ENCODE measurements at regions not wholly inside any gene's neighbourhood (a gene's known extent, or its start where the extent isn't known, plus 50 kb on each side); places are given as distances from the start of the nearest gene placed in this dataset.
A peak's percentile ranks its signal among the peaks of the same experiment; 100 is the strongest.

- Mint-ChIP-seq H3K27me3 (peaks cover 15 to 25% of the 10 kb centered on the region in 2 donors), H3K36me3 (no peaks in the 10 kb centered on the region), H3K9me3 (no peaks in the 10 kb centered on the region), H3K4me3 (no peak overlapping the region), H3K27ac (no peak overlapping the region), H3K4me1 (peaks cover 0 to 2% of the 10 kb centered on the region in 2 donors)
- ATAC-seq (replicated peaks) (no peak), DNase-seq (no peak)
These were observed 142.1 kb upstream of the MLN start for GRCh38 chr6:33945931-33946330.

DNA sequence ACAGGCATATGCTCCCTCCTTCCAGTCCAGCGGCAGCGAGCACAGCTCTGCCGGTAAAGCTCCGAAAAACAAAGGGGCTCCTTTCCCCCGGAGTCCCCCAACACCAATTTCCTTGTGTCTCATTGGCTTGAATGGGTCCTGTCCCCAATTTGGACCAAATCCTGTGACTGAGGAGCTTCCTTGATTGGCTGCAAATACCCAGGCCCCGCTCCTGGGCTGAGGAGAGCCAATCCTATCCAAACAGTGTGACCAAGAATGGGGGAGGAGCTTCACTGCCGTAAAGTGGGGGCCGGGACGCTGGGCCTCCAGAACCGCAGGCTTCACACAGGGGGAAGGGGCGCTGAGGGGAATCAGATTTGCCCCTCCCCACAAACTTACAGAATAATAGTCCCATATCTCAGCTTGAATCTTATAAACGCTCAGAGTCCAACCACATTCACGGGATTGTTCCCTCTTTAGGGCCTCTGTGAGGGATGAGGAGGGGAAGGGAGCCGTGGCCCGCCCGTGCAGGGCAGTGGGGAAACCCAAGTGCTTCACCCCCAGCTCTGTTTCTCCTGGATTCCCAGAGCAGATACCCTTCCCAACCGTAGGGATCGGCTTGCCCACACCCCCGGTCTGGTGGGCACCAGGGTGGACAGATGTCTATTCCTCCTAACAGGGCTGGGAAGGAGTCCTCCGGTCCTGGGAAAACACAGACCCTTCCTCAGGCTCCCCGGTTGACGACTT is 141.0 kb upstream of the MLN start:
- Mint-ChIP-seq H3K9me3 (no peaks in the 10 kb centered on the region), H3K4me1 (no peaks in the 10 kb centered on the region), H3K27me3 (peaks cover 15 to 25% of the 10 kb centered on the region in 2 donors), H3K27ac (no peak overlapping the region), H3K4me3 (no peak overlapping the region), H3K36me3 (no peaks in the 10 kb centered on the region)
- DNase-seq (no peak), ATAC-seq (replicated peaks) (no peak)

GRCh38 chr6:33936886-33937285 is 133.1 kb upstream of the MLN start:
- no peak for ATAC-seq (replicated peaks)
- no peak overlapping the region for H3K27ac Mint-ChIP-seq
- peaks cover 0 to 5% of the 10 kb centered on the region in 2 donors for H3K4me1 Mint-ChIP-seq
- no peak overlapping the region for H3K4me3 Mint-ChIP-seq
- no peaks in the 10 kb centered on the region for H3K36me3 Mint-ChIP-seq
- peaks cover 10 to 28% of the 10 kb centered on the region in 2 donors for H3K27me3 Mint-ChIP-seq
- H3K9me3 Mint-ChIP-seq, result no peaks in the 10 kb centered on the region
- DNase-seq, result no peak

DNA sequence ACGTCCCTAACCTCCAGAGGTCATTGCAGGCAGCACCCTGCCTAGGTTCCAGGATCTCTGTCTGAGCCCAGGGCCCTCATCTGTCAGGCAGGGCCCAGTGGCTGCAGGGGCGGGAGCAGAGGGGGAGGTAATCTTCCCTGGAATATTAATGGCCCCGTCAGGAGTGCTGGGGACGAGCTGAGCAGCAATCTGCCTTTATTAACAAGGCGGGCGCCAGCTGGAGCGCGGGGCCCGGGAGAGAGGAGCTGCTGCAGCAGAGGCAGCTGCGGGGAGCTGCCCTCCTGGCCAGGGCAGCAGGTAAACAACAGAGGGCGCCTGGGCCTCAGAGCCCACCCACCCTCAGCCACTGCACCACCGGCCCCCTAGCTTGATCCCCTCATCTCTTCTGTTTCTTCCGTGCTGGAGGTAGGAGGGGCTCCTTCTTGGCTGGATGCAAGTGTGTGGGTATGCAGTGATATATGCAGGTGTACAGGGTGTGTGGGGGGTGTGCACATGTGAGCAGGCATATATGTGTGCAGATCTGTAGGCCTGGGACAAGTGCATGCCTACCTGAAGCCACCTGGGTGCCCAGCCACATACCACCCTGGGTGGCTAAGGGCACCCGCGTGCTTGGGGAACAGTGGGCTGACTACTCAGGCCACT is 131.8 kb upstream of the MLN start:
- H3K9me3 Mint-ChIP-seq, result no peaks in the 10 kb centered on the region
- DNase-seq, result no peak
- ATAC-seq (replicated peaks), result no peak
- peaks cover 11 to 35% of the 10 kb centered on the region in 2 donors for H3K27me3 Mint-ChIP-seq
- H3K36me3 Mint-ChIP-seq, result no peaks in the 10 kb centered on the region
- H3K27ac Mint-ChIP-seq, result no peak overlapping the region
- H3K4me1 Mint-ChIP-seq, result peaks cover 5 to 10% of the 10 kb centered on the region in 2 donors
- no peak overlapping the region for H3K4me3 Mint-ChIP-seq

- ATAC-seq (replicated peaks), result no peak
- Mint-ChIP-seq H3K4me1 (peaks cover 11 to 15% of the 10 kb centered on the region in 2 donors), H3K4me3 (no peak overlapping the region), H3K27ac (no peak overlapping the region), H3K36me3 (no peaks in the 10 kb centered on the region), H3K27me3 (peaks cover 13 to 36% of the 10 kb centered on the region in 2 donors), H3K9me3 (no peaks in the 10 kb centered on the region)
- DNase-seq, result no peak
These were observed 131.0 kb upstream of the MLN start for GRCh38 chr6:33934731-33935270.

DNA sequence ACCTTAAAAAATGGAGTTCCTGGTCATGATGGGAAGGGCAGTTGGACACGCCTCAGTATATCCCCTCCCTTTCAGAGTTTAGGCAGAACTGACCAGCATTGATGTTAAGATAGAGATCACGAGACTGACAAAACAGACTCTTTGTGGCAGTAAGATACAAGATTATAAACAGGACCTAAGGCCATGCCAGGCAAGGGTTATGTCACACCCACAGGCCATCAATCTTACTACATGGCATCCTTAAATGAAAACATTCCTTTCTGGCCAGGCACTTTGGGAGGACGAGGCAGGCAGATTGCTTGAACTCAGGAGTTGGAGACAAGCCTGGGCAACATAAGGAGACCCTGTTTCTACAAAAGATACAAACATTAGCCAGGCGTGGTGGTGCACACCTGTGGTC is 129.3 kb upstream of the MLN start:
- Mint-ChIP-seq H3K4me3 (no peak overlapping the region), H3K4me1 (peaks cover 17% of the 10 kb centered on the region in 2 donors), H3K27me3 (peaks cover 7 to 21% of the 10 kb centered on the region in 2 donors), H3K27ac (no peak overlapping the region), H3K9me3 (peaks cover 0 to 1% of the 10 kb centered on the region in 2 donors), H3K36me3 (no peaks in the 10 kb centered on the region)
- ATAC-seq (replicated peaks) (no peak), DNase-seq (no peak)

GRCh38 chr6:33931799-33932198 is 128.0 kb upstream of the MLN start:
- DNase-seq (no peak), ATAC-seq (replicated peaks) (no peak)
- H3K9me3 Mint-ChIP-seq, result peaks cover 0 to 1% of the 10 kb centered on the region in 2 donors
- peaks cover 17% of the 10 kb centered on the region in 2 donors for H3K4me1 Mint-ChIP-seq
- no peaks in the 10 kb centered on the region for H3K36me3 Mint-ChIP-seq
- no peak overlapping the region for H3K27ac Mint-ChIP-seq
- peaks cover 7 to 20% of the 10 kb centered on the region in 2 donors for H3K27me3 Mint-ChIP-seq
- no peak overlapping the region for H3K4me3 Mint-ChIP-seq

- H3K4me3 Mint-ChIP-seq, result peak overlapping the region in 1 of 2 donors; percentile 33
- peak overlapping the region; percentile 84 for H3K27ac Mint-ChIP-seq
- DNase-seq (peak; percentile 24), ATAC-seq (replicated peaks) (peak; percentile 84 to 85)
- H3K4me1 Mint-ChIP-seq, result peaks cover 11 to 17% of the 10 kb centered on the region in 2 donors
- no peaks in the 10 kb centered on the region for H3K36me3 Mint-ChIP-seq
- H3K27me3 Mint-ChIP-seq, result peaks cover 10 to 20% of the 10 kb centered on the region in 2 donors
- H3K9me3 Mint-ChIP-seq, result peaks cover 0 to 1% of the 10 kb centered on the region in 2 donors
These were observed 125.9 kb upstream of the MLN start for GRCh38 chr6:33929575-33930288.

GRCh38 chr6:33927616-33928015 is 123.8 kb upstream of the MLN start:
- H3K27me3 Mint-ChIP-seq, result peaks cover 15 to 20% of the 10 kb centered on the region in 2 donors
- no peak for DNase-seq
- H3K4me1 Mint-ChIP-seq, result peaks cover 13 to 17% of the 10 kb centered on the region in 2 donors
- H3K27ac Mint-ChIP-seq, result no peak overlapping the region
- H3K36me3 Mint-ChIP-seq, result no peaks in the 10 kb centered on the region
- ATAC-seq (replicated peaks), result no peak
- H3K4me3 Mint-ChIP-seq, result no peak overlapping the region
- H3K9me3 Mint-ChIP-seq, result peaks cover 0 to 1% of the 10 kb centered on the region in 2 donors

GRCh38 chr6:33927112-33927511 is 123.3 kb upstream of the MLN start:
- no peak for ATAC-seq (replicated peaks)
- Mint-ChIP-seq H3K36me3 (no peaks in the 10 kb centered on the region), H3K4me1 (peaks cover 13 to 17% of the 10 kb centered on the region in 2 donors), H3K9me3 (peaks cover 0 to 1% of the 10 kb centered on the region in 2 donors), H3K27me3 (peaks cover 15 to 16% of the 10 kb centered on the region in 2 donors), H3K4me3 (no peak overlapping the region), H3K27ac (no peak overlapping the region)
- DNase-seq, result no peak

GRCh38 chr6:33926451-33926850 is 122.6 kb upstream of the MLN start:
- ATAC-seq (replicated peaks) (no peak), DNase-seq (no peak)
- no peaks in the 10 kb centered on the region for H3K36me3 Mint-ChIP-seq
- H3K4me3 Mint-ChIP-seq, result no peak overlapping the region
- H3K4me1 Mint-ChIP-seq, result peaks cover 13 to 17% of the 10 kb centered on the region in 2 donors
- H3K27ac Mint-ChIP-seq, result no peak overlapping the region
- H3K9me3 Mint-ChIP-seq, result peaks cover 0 to 1% of the 10 kb centered on the region in 2 donors
- peaks cover 9 to 15% of the 10 kb centered on the region in 2 donors for H3K27me3 Mint-ChIP-seq

GRCh38 chr6:33925936-33926335 is 122.1 kb upstream of the MLN start:
- no peaks in the 10 kb centered on the region for H3K36me3 Mint-ChIP-seq
- ATAC-seq (replicated peaks) (no peak), DNase-seq (no peak)
- peaks cover 0 to 1% of the 10 kb centered on the region in 2 donors for H3K9me3 Mint-ChIP-seq
- peaks cover 5 to 13% of the 10 kb centered on the region in 2 donors for H3K27me3 Mint-ChIP-seq
- peaks cover 12 to 15% of the 10 kb centered on the region in 2 donors for H3K4me1 Mint-ChIP-seq
- H3K27ac Mint-ChIP-seq, result peak overlapping the region; percentile 71
- H3K4me3 Mint-ChIP-seq, result no peak overlapping the region

GRCh38 chr6:33925210-33925609 is 121.4 kb upstream of the MLN start:
- Mint-ChIP-seq H3K4me3 (no peak overlapping the region), H3K27me3 (peaks cover 0 to 8% of the 10 kb centered on the region in 2 donors), H3K27ac (no peak overlapping the region), H3K9me3 (peaks cover 0 to 1% of the 10 kb centered on the region in 2 donors), H3K36me3 (no peaks in the 10 kb centered on the region), H3K4me1 (peaks cover 6 to 10% of the 10 kb centered on the region in 2 donors)
- ATAC-seq (replicated peaks) (no peak), DNase-seq (no peak)

- H3K27me3 Mint-ChIP-seq, result peaks cover 4 to 11% of the 10 kb centered on the region in 2 donors
- no peak for DNase-seq
- H3K4me1 Mint-ChIP-seq, result peaks cover 2 to 4% of the 10 kb centered on the region in 2 donors
- no peak overlapping the region for H3K27ac Mint-ChIP-seq
- no peak for ATAC-seq (replicated peaks)
- no peak overlapping the region for H3K4me3 Mint-ChIP-seq
- peaks cover 0 to 1% of the 10 kb centered on the region in 2 donors for H3K9me3 Mint-ChIP-seq
- no peaks in the 10 kb centered on the region for H3K36me3 Mint-ChIP-seq
These were observed 120.9 kb upstream of the MLN start for GRCh38 chr6:33924681-33925080.
